Neural cell (in vitro differentiated cells): ENCODE measurements at regions not wholly inside any gene's neighbourhood (a gene's known extent, or its start where the extent isn't known, plus 50 kb on each side); places are given as distances from the start of the nearest gene placed in this dataset.

ENCODE experiments used
- H2AFZ ChIP-seq: fragments of 200-600, 300-800 bp; sonication (generic), shearing (Covaris generic); 2 replicates; pipeline ENCODE4 v1.6.0; 2014; ENCODE audit warnings: low read depth, mild to moderate bottlenecking, antibody characterized with exemption, low read length, moderate library complexity
- H3F3A ChIP-seq: fragments of 200-600 bp; shearing (Covaris generic); 2 replicates; pipeline ENCODE4 v1.6.1; 2016; ENCODE audit warnings: mild to moderate bottlenecking, moderate library complexity, mixed read lengths, antibody characterized with exemption, low read length; ENCODE audit not compliant: insufficient read depth, poor library complexity, severe bottlenecking
- H3K27ac ChIP-seq: fragments of 200-600, 300-800 bp; sonication (generic), shearing (Covaris generic); 2 replicates; pipeline ENCODE4 v1.5.1; 2014; ENCODE audit warnings: mild to moderate bottlenecking, low read length, moderate library complexity
- H3K27me3 ChIP-seq: fragments of 300-800, 200-600 bp; sonication (generic), shearing (Covaris generic); 2 replicates; pipeline ENCODE4 v1.6.0; 2014; ENCODE audit warnings: mild to moderate bottlenecking, low read depth, low read length, moderate library complexity; ENCODE audit not compliant: insufficient read depth
- H3K36me3 ChIP-seq: fragments of 300-800, 200-600 bp; sonication (generic), shearing (Covaris generic); 2 replicates; pipeline ENCODE4 v1.5.1; 2014; ENCODE audit warnings: mild to moderate bottlenecking, antibody characterized with exemption, low read length, moderate library complexity; ENCODE audit not compliant: insufficient read depth
- H3K4me2 ChIP-seq: fragments of 300-800, 200-600 bp; sonication (generic), shearing (Covaris generic); 2 replicates; pipeline ENCODE4 v1.6.0; 2014; ENCODE audit warnings: mild to moderate bottlenecking, low read length
- H3K4me3 ChIP-seq: fragments of 300-800, 200-600 bp; sonication (generic), shearing (Covaris generic); 2 replicates; pipeline ENCODE4 v1.5.1; 2014; ENCODE audit warnings: mild to moderate bottlenecking, low read length, moderate library complexity
- H3K79me2 ChIP-seq: fragments of 200-600 bp; shearing (Covaris generic); replicated peaks from 2 replicates; pipeline ENCODE4 v1.6.0; 2014; ENCODE audit warnings: mild to moderate bottlenecking, low read length, moderate library complexity; ENCODE audit not compliant: insufficient read depth
- H3K9ac ChIP-seq: fragments of 300-800, 200-600 bp; sonication (generic), shearing (Covaris generic); 2 replicates; pipeline ENCODE4 v1.6.1; 2016; ENCODE audit warnings: mild to moderate bottlenecking, low read length, mixed read lengths
- H3K9me2 ChIP-seq: fragments of 200-600 bp; shearing (Covaris generic); 2 replicates; pipeline ENCODE4 v1.6.1; 2016; ENCODE audit warnings: mild to moderate bottlenecking, low read length, mixed read lengths; ENCODE audit not compliant: insufficient read depth
- H3K9me3 ChIP-seq: fragments of 200-600, 300-800 bp; sonication (generic), shearing (Covaris generic); 2 replicates; pipeline ENCODE4 v1.6.1; 2016; ENCODE audit warnings: mild to moderate bottlenecking, mixed run types, low read length, moderate library complexity, mixed read lengths
- H4K20me1 ChIP-seq: fragments of 200-600 bp; shearing (Covaris generic); 2 replicates; pipeline ENCODE4 v1.6.1; 2016; ENCODE audit warnings: mild to moderate bottlenecking, mixed run types; ENCODE audit not compliant: insufficient read depth
- CTCF ChIP-seq: fragments of 450-650 bp; IDR thresholded peaks from 2 replicates; pipeline ENCODE4 v1.5.1; 2014; ENCODE audit warnings: antibody characterized with exemption, mild to moderate bottlenecking, moderate library complexity; ENCODE audit not compliant: poor library complexity, severe bottlenecking
- EP300 ChIP-seq: fragments of 450-650 bp; conservative IDR thresholded peaks from 2 replicates; pipeline ENCODE4 v1.6.1; 2014; ENCODE audit warnings: antibody characterized with exemption, mild to moderate bottlenecking, moderate library complexity; ENCODE audit not compliant: poor library complexity, severe bottlenecking
- EZH2 ChIP-seq: fragments of 200-600, 300-800 bp; shearing (Covaris generic), sonication (generic); IDR thresholded peaks from 2 replicates; pipeline ENCODE4 v1.6.1; 2014; ENCODE audit warnings: antibody characterized with exemption, low read length, borderline replicate concordance, mild to moderate bottlenecking; ENCODE audit not compliant: insufficient read depth, poor library complexity, severe bottlenecking
- MXI1 ChIP-seq: fragments of 450-650 bp; conservative IDR thresholded peaks from 2 replicates; pipeline ENCODE4 v1.6.1; 2014; ENCODE audit warnings: antibody characterized with exemption, mild to moderate bottlenecking; ENCODE audit not compliant: poor library complexity, severe bottlenecking
- POLR2AphosphoS5 ChIP-seq: IDR thresholded peaks from 2 replicates; pipeline ENCODE4 v1.6.1; 2012
- RAD21 ChIP-seq: fragments of 450-650 bp; conservative IDR thresholded peaks from 2 replicates; pipeline ENCODE4 v1.6.1; 2014; ENCODE audit warnings: antibody characterized with exemption, mild to moderate bottlenecking, moderate library complexity
- REST ChIP-seq: IDR thresholded peaks from 2 replicates; pipeline ENCODE4 v1.6.1; 2012; ENCODE audit warnings: borderline replicate concordance
- SMC3 ChIP-seq: fragments of 450-650 bp; conservative IDR thresholded peaks from 2 replicates; pipeline ENCODE4 v1.6.1; 2014; ENCODE audit warnings: antibody characterized with exemption, mild to moderate bottlenecking, moderate library complexity; ENCODE audit not compliant: poor library complexity
- TAF1 ChIP-seq: IDR thresholded peaks from 2 replicates; pipeline ENCODE4 v1.6.1; 2012; ENCODE audit warnings: low read depth

- no peaks in the 10 kb centered on the region for H3K79me2 ChIP-seq
- H3K36me3 ChIP-seq, result no peaks in the 10 kb centered on the region
- no peak overlapping the region for H3K4me2 ChIP-seq
- TF ChIP-seq TAF1 (no peak), REST (no peak), EZH2 (no peak), SMC3 (no peak), CTCF (no peak), MXI1 (no peak), EP300 (no peak), RAD21 (no peak), POLR2AphosphoS5 (no peak)
- H3K4me3 ChIP-seq, result no peak overlapping the region
- no peak overlapping the region for H3K9ac ChIP-seq
- no peaks in the 10 kb centered on the region for H3F3A ChIP-seq
- H3K9me3 ChIP-seq, result no peaks in the 10 kb centered on the region
- H3K9me2 ChIP-seq, result no peaks in the 10 kb centered on the region
- H2AFZ ChIP-seq, result no peak overlapping the region
- no peaks in the 10 kb centered on the region for H3K27me3 ChIP-seq
- H3K27ac ChIP-seq, result peak overlapping the region; percentile 18
- no peaks in the 10 kb centered on the region for H4K20me1 ChIP-seq
Measured at GRCh38 chr22:49415151-49415951, 412.3 kb downstream of the BRD1 start.

GRCh38 chr22:49413551-49413950 lies 414.1 kb downstream of the BRD1 start:
- no peaks in the 10 kb centered on the region for H3K27me3 ChIP-seq
- H3K9me3 ChIP-seq, result no peaks in the 10 kb centered on the region
- no peak overlapping the region for H3K4me2 ChIP-seq
- no peak overlapping the region for H2AFZ ChIP-seq
- H3K27ac ChIP-seq, result no peak overlapping the region
- no peaks in the 10 kb centered on the region for H4K20me1 ChIP-seq
- no peaks in the 10 kb centered on the region for H3K36me3 ChIP-seq
- H3K4me3 ChIP-seq, result no peak overlapping the region
- TF ChIP-seq POLR2AphosphoS5 (no peak), CTCF (no peak), SMC3 (no peak), TAF1 (no peak), MXI1 (no peak), EP300 (no peak), EZH2 (no peak), RAD21 (no peak), REST (no peak)
- H3K9ac ChIP-seq, result no peak overlapping the region
- H3K9me2 ChIP-seq, result no peaks in the 10 kb centered on the region
- no peaks in the 10 kb centered on the region for H3F3A ChIP-seq
- H3K79me2 ChIP-seq, result no peaks in the 10 kb centered on the region
